Fibroblast of skin of back (primary cell): ENCODE measurements at regions not wholly inside any gene's neighbourhood (a gene's known extent, or its start where the extent isn't known, plus 50 kb on each side); places are given as distances from the start of the nearest gene placed in this dataset.
"Not testable (repeated sequence)": the region's sequence is repeated elsewhere in the genome, so short reads cannot be mapped to it uniquely, and the experiment has no call there.

ENCODE experiments used
- DNase-seq: peaks from one replicate; pipeline ENCODE4 v3.0.0-alpha.2; 2013

GRCh38 chr10:125605167-125605566 is 77.8 kb downstream of the TEX36 start:
- no peak for DNase-seq

GRCh38 chr10:125602825-125603224 is 80.1 kb downstream of the TEX36 start:
- no peak for DNase-seq

GRCh38 chr10:125599194-125599593 is 83.8 kb downstream of the TEX36 start:
- DNase-seq = no peak

GRCh38 chr10:125595911-125596310 is 87.1 kb downstream of the TEX36 start:
- DNase-seq = no peak

GRCh38 chr10:125593644-125594043 is 89.3 kb downstream of the TEX36 start:
- DNase-seq = no peak

- no peak for DNase-seq
Measured at GRCh38 chr10:125592897-125593296, 90.1 kb downstream of the TEX36 start.

GRCh38 chr10:125591886-125592285 is 91.1 kb downstream of the TEX36 start:
- DNase-seq = no peak

- not testable (repeated sequence) for DNase-seq
Measured at GRCh38 chr10:125588738-125589137, 94.2 kb downstream of the TEX36 start.

- no peak for DNase-seq
Measured at GRCh38 chr10:125584954-125585353, 98.0 kb downstream of the TEX36 start.

- no peak for DNase-seq
Measured at GRCh38 chr10:125578658-125579315, 104.2 kb downstream of the TEX36 start.

GRCh38 chr10:125575843-125576242 is 107.1 kb downstream of the TEX36 start:
- DNase-seq = no peak

GRCh38 chr10:125568156-125568555 is 114.8 kb downstream of the TEX36 start:
- DNase-seq = no peak

GRCh38 chr10:125567529-125567928 is 115.4 kb downstream of the TEX36 start:
- DNase-seq = no peak

- no peak for DNase-seq
Measured at GRCh38 chr10:125565046-125565445, 117.9 kb downstream of the TEX36 start.

- no peak for DNase-seq
Measured at GRCh38 chr10:125564570-125564969, 118.4 kb downstream of the TEX36 start.

- DNase-seq = no peak
Measured at GRCh38 chr10:125562737-125563136, 120.2 kb downstream of the TEX36 start.

- no peak for DNase-seq
Measured at GRCh38 chr10:125560947-125561346, 122.0 kb downstream of the TEX36 start.

GRCh38 chr10:125559210-125559609 is 123.8 kb downstream of the TEX36 start:
- DNase-seq = no peak

GRCh38 chr10:125557801-125558505 is 125.0 kb downstream of the TEX36 start:
- DNase-seq = no peak

- DNase-seq = no peak
Measured at GRCh38 chr10:125557311-125557710, 125.7 kb downstream of the TEX36 start.

GRCh38 chr10:125556882-125557281 is 126.1 kb downstream of the TEX36 start:
- DNase-seq = no peak

- DNase-seq = no peak
Measured at GRCh38 chr10:125555743-125556142, 127.2 kb downstream of the TEX36 start.

- DNase-seq = no peak
Measured at GRCh38 chr10:125555267-125555666, 127.7 kb downstream of the TEX36 start.

- no peak for DNase-seq
Measured at GRCh38 chr10:125554753-125555152, 128.2 kb downstream of the TEX36 start.
